Activated CD8-positive, alpha-beta memory T cell treated with anti-CD3 and anti-CD28 coated beads for 1 hour (primary cell): ENCODE measurements at regions not wholly inside any gene's neighbourhood (a gene's known extent, or its start where the extent isn't known, plus 50 kb on each side); places are given as distances from the start of the nearest gene placed in this dataset.

ENCODE experiments used
- DNase-seq, 2 donors: peaks; one replicate each; pipeline ENCODE4 v3.0.0-alpha.2; 2020; ENCODE audit warnings: low read depth in 1 of 2; ENCODE audit errors: extremely low read depth in 1 of 2

- no peak for DNase-seq
Measured at GRCh38 chr9:99607842-99608448, 213.7 kb upstream of the NR4A3 start.

- no peak for DNase-seq
Measured at GRCh38 chr9:99614341-99614740, 207.3 kb upstream of the NR4A3 start.

GRCh38 chr9:99621040-99621439 lies 200.6 kb upstream of the NR4A3 start:
- no peak for DNase-seq

GRCh38 chr9:99622679-99623078 lies 199.0 kb upstream of the NR4A3 start:
- no peak for DNase-seq

GRCh38 chr9:99623780-99624364 lies 197.8 kb upstream of the NR4A3 start:
- DNase-seq = no peak

GRCh38 chr9:99624499-99625233 lies 197.0 kb upstream of the NR4A3 start:
- DNase-seq = no peak

GRCh38 chr9:99626426-99626825 lies 195.3 kb upstream of the NR4A3 start:
- DNase-seq = no peak

- DNase-seq = no peak
Measured at GRCh38 chr9:99628285-99628684, 193.4 kb upstream of the NR4A3 start.

- no peak for DNase-seq
Measured at GRCh38 chr9:99628849-99629620, 192.7 kb upstream of the NR4A3 start.

GRCh38 chr9:99632349-99633038 lies 189.2 kb upstream of the NR4A3 start:
- no peak for DNase-seq

GRCh38 chr9:99633265-99633664 lies 188.4 kb upstream of the NR4A3 start:
- no peak for DNase-seq

GRCh38 chr9:99634186-99634585 lies 187.5 kb upstream of the NR4A3 start:
- no peak for DNase-seq

GRCh38 chr9:99635032-99635431 lies 186.7 kb upstream of the NR4A3 start:
- DNase-seq = no peak

- no peak for DNase-seq
Measured at GRCh38 chr9:99637641-99638040, 184.0 kb upstream of the NR4A3 start.

- DNase-seq = no peak
Measured at GRCh38 chr9:99638971-99639370, 182.7 kb upstream of the NR4A3 start.

- DNase-seq = no peak
Measured at GRCh38 chr9:99647604-99648003, 174.1 kb upstream of the NR4A3 start.

- DNase-seq = no peak
Measured at GRCh38 chr9:99650187-99650874, 171.4 kb upstream of the NR4A3 start.

- DNase-seq = no peak
Measured at GRCh38 chr9:99660191-99660636, 161.5 kb upstream of the NR4A3 start.

GRCh38 chr9:99663297-99663696 lies 158.4 kb upstream of the NR4A3 start:
- DNase-seq = no peak

GRCh38 chr9:99663856-99664255 lies 157.8 kb upstream of the NR4A3 start:
- DNase-seq = no peak
